ENCODE measurements at regions not wholly inside any gene's neighbourhood (a gene's known extent, or its start where the extent isn't known, plus 50 kb on each side); places are given as distances from the start of the nearest gene placed in this dataset.

- no peak for DNase-seq (ENCODE audit: low read depth)
- H3K4me3 ChIP-seq (ENCODE audit: low read depth, low read length), result no peak overlapping the region
- TF ChIP-seq CTCF (IDR thresholded peaks at IDR 0.05; ENCODE audit: insufficient read depth, low read depth, low read length), result no peak
These were observed 53.8 kb upstream of the CCDC28A start for GRCh38 chr6:138719744-138720143.

GRCh38 chr6:138722425-138723371 is 50.9 kb upstream of the CCDC28A start:
- TF ChIP-seq CTCF (IDR thresholded peaks at IDR 0.05; ENCODE audit: insufficient read depth, low read depth, low read length), result no peak
- no peak overlapping the region for H3K4me3 ChIP-seq (ENCODE audit: low read depth, low read length)
- peak; percentile 82 for DNase-seq (ENCODE audit: low read depth)

Measured in fibroblast of villous mesenchyme (primary cell).